ENCODE measurements at regions not wholly inside any gene's neighbourhood (a gene's known extent, or its start where the extent isn't known, plus 50 kb on each side); places are given as distances from the start of the nearest gene placed in this dataset.

DNA sequence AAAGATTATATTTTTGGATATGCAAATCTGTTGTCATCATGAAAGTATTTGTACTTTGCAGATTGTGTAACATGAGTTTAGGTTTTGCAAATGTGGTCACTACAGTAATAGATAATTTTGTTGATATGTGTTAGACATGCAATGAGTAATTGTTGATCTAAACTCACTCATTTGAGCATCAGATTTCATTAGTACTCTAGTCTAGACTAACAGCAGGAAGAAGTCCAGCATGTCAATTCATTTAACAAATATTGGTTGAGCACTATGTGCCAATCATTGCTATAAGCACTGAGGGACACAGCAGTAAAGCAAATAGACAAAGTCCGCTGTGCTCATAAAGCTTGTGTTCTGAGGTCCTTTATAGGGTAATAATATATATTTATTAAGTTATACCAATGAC is 350.0 kb downstream of the USP25 start:
- DNase-seq = no peak
- Mint-ChIP-seq H3K9me3 (ENCODE audit: low read depth, unreplicated experiment) (no peaks in the 10 kb centered on the region), H3K36me3 (ENCODE audit: insufficient read depth, unreplicated experiment) (no peaks in the 10 kb centered on the region), H3K27ac (ENCODE audit: unreplicated experiment) (no peak overlapping the region), H3K4me1 (ENCODE audit: low read depth, unreplicated experiment) (peaks cover 16% of the 10 kb centered on the region), H3K4me3 (ENCODE audit: low read depth, unreplicated experiment) (no peak overlapping the region), H3K27me3 (ENCODE audit: unreplicated experiment) (no peaks in the 10 kb centered on the region)
- TF ChIP-seq, protein P1, sequence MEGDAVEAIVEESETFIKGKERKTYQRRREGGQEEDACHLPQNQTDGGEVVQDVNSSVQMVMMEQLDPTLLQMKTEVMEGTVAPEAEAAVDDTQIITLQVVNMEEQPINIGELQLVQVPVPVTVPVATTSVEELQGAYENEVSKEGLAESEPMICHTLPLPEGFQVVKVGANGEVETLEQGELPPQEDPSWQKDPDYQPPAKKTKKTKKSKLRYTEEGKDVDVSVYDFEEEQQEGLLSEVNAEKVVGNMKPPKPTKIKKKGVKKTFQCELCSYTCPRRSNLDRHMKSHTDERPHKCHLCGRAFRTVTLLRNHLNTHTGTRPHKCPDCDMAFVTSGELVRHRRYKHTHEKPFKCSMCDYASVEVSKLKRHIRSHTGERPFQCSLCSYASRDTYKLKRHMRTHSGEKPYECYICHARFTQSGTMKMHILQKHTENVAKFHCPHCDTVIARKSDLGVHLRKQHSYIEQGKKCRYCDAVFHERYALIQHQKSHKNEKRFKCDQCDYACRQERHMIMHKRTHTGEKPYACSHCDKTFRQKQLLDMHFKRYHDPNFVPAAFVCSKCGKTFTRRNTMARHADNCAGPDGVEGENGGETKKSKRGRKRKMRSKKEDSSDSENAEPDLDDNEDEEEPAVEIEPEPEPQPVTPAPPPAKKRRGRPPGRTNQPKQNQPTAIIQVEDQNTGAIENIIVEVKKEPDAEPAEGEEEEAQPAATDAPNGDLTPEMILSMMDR (IDR thresholded peaks at IDR 0.05; ENCODE audit: unreplicated experiment) = no peak
- intact Hi-C loops (cut with micrococcal nuclease; ENCODE audit: unreplicated experiment) = loop anchor here (10.0 kb wide), 1 partner anchor 115 kb away; no protein-coding TSS in a partner anchor
- CTCF ChIA-PET = no interaction called here
- BruUV-seq (replicated peaks) = no TSS peak

DNA sequence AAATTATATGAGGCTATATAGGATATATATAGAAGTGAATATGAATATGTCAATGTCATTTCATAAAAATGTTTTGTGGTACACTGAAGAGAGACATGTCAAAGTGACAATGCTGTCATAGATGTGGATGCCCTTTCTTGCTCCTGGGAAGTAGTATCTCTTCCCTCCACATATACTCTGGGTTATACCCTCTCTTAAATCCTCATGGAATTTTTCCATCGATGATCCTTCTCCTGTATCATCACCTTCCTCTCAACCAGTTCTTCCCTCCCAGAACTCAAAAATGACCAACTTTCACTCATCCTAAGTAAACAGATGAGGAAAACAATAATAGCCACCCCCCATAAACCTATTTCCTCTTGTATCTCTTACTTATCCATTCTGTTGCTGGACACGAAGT is 351.5 kb downstream of the USP25 start:
- no peaks in the 10 kb centered on the region for H3K36me3 Mint-ChIP-seq (ENCODE audit: insufficient read depth, unreplicated experiment)
- intact Hi-C loops (cut with micrococcal nuclease; ENCODE audit: unreplicated experiment) = loop anchor here (10.0 kb wide), 1 partner anchor 113 kb away; no protein-coding TSS in a partner anchor
- H3K9me3 Mint-ChIP-seq (ENCODE audit: low read depth, unreplicated experiment) = no peaks in the 10 kb centered on the region
- no peak overlapping the region for H3K4me3 Mint-ChIP-seq (ENCODE audit: low read depth, unreplicated experiment)
- no TSS peak for BruUV-seq (replicated peaks)
- no peak for DNase-seq
- CTCF ChIA-PET = no interaction called here
- H3K27ac Mint-ChIP-seq (ENCODE audit: unreplicated experiment) = no peak overlapping the region
- TF ChIP-seq, protein P1 (IDR thresholded peaks at IDR 0.05; ENCODE audit: unreplicated experiment) = no peak
- H3K27me3 Mint-ChIP-seq (ENCODE audit: unreplicated experiment) = no peaks in the 10 kb centered on the region
- H3K4me1 Mint-ChIP-seq (ENCODE audit: low read depth, unreplicated experiment) = peaks cover 16% of the 10 kb centered on the region

DNA sequence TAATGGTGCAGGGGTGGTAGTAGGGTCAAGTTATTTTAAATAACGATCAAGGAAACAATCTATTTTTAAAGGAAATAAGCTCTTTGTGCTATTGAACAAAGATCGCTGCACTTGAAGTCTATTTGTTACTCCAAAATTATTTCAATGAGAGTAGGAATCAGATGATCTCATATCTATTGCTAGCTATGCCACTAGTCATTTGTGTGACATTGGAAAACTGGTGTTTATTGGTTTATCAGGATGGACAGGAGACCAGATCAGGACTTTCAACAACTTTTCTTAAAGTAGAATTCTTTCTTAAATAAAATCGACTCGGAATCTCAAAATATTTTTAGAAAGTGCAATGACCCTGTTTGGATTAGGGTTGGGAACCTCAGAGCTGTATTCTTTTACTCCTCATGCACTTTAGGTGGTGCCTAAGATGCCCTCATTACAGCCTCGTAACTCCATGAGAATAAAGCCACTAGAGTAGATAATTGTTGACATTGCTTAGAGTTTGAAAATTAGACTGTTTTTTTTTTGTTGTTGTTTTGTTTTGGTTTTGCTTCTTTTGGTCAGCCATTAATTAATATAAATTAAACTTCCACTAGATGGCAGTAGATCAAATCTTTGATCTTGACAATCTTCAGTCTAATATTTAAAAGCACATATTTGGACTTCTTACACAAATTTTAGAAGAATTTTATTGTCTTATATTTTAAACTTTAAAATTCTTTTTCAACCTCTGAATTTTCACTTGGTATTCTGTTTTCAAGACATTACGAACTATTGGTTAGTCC is 352.4 kb downstream of the USP25 start:
- no peak for DNase-seq
- TF ChIP-seq, protein P1 (IDR thresholded peaks at IDR 0.05; ENCODE audit: unreplicated experiment) = no peak
- intact Hi-C loops (cut with micrococcal nuclease; ENCODE audit: unreplicated experiment) = loop anchor here (1.0 to 10.0 kb wide), 2 partner anchors 113 to 248 kb away; no protein-coding TSS in a partner anchor
- no peak overlapping the region for H3K27ac Mint-ChIP-seq (ENCODE audit: unreplicated experiment)
- CTCF ChIA-PET = interaction anchor here (0.6 to 1.0 kb wide), 5 partner anchors 175 to 1718 kb away, joined by 3 to 8 read pairs (median 3); no protein-coding TSS in a partner anchor
- peaks cover 16% of the 10 kb centered on the region for H3K4me1 Mint-ChIP-seq (ENCODE audit: low read depth, unreplicated experiment)
- no peaks in the 10 kb centered on the region for H3K36me3 Mint-ChIP-seq (ENCODE audit: insufficient read depth, unreplicated experiment)
- H3K4me3 Mint-ChIP-seq (ENCODE audit: low read depth, unreplicated experiment) = no peak overlapping the region
- no peaks in the 10 kb centered on the region for H3K27me3 Mint-ChIP-seq (ENCODE audit: unreplicated experiment)
- BruUV-seq (replicated peaks) = no TSS peak
- no peaks in the 10 kb centered on the region for H3K9me3 Mint-ChIP-seq (ENCODE audit: low read depth, unreplicated experiment)

DNA sequence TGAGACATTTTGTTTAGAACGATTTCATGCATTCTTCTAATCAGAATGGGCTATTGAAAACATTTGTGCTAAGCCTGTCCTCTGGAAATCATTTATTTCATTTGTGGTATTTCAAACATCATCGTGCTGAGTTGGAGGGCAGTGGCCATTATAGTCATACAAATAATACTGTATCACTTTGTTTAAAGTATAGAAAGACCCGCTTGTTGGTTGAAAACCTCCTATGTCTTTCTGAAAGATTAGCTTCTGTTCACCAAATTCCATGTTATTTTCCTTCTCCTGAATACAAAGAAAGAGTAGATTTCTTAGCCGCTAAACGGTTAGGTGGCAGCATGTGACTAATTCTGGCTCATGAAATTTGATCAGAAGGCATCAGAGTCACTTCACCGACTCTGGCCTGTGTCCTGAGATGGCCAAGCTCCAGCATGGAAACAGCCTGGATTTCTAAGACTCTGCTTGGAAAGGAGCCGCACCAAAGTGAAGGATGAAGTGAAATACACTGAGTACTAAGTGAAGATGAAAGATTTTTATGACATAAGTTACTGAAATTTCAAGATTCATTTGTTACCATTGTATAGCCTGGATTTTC is 355.1 kb downstream of the USP25 start:
- BruUV-seq (replicated peaks) = no TSS peak
- no peak for DNase-seq
- CTCF ChIA-PET = no interaction called here
- H3K27ac Mint-ChIP-seq (ENCODE audit: unreplicated experiment) = no peak overlapping the region
- TF ChIP-seq, protein P1 (IDR thresholded peaks at IDR 0.05; ENCODE audit: unreplicated experiment) = no peak
- H3K4me3 Mint-ChIP-seq (ENCODE audit: low read depth, unreplicated experiment) = no peak overlapping the region
- intact Hi-C loops (cut with micrococcal nuclease; ENCODE audit: unreplicated experiment) = loop anchor here (10.0 kb wide), 1 partner anchor 110 kb away; no protein-coding TSS in a partner anchor
- H3K27me3 Mint-ChIP-seq (ENCODE audit: unreplicated experiment) = no peaks in the 10 kb centered on the region
- H3K4me1 Mint-ChIP-seq (ENCODE audit: low read depth, unreplicated experiment) = no peaks in the 10 kb centered on the region
- no peaks in the 10 kb centered on the region for H3K36me3 Mint-ChIP-seq (ENCODE audit: insufficient read depth, unreplicated experiment)
- H3K9me3 Mint-ChIP-seq (ENCODE audit: low read depth, unreplicated experiment) = no peaks in the 10 kb centered on the region
